Neural crest cell (in vitro differentiated cells): ENCODE measurements at regions not wholly inside any gene's neighbourhood (a gene's known extent, or its start where the extent isn't known, plus 50 kb on each side); places are given as distances from the start of the nearest gene placed in this dataset.

Experiments
- DNase-seq: peaks from one replicate; pipeline ENCODE4 v3.0.0; 2021; ENCODE audit warnings: low read depth, mixed read lengths, low spot score
- H3K27ac Mint-ChIP-seq: one replicate; pipeline ENCODE4 v1.8.0; 2021; ENCODE audit warnings: mild to moderate bottlenecking, mixed read lengths; ENCODE audit not compliant: unreplicated experiment
- H3K27me3 Mint-ChIP-seq: 2 replicates; pipeline ENCODE4 v1.8.0; 2021; ENCODE audit warnings: low read depth, mild to moderate bottlenecking, mixed read lengths
- H3K36me3 Mint-ChIP-seq: 2 replicates; pipeline ENCODE4 v1.8.0; 2021; ENCODE audit warnings: low read depth, mild to moderate bottlenecking, mixed read lengths
- H3K4me1 Mint-ChIP-seq: 2 replicates; pipeline ENCODE4 v1.8.0; 2021; ENCODE audit warnings: mixed read lengths
- H3K4me3 Mint-ChIP-seq: one replicate; pipeline ENCODE4 v1.8.0; 2021; ENCODE audit warnings: mild to moderate bottlenecking, mixed read lengths
- H3K9me3 Mint-ChIP-seq: 2 replicates; pipeline ENCODE4 v1.8.0; 2021; ENCODE audit warnings: mixed read lengths
- TF ChIP-seq, protein P1 (sequence below): fragments of 200-600 bp; sonication (generic); conservative IDR thresholded peaks from 2 replicates; pipeline ENCODE4 v1.5.0; 2021; ENCODE audit warnings: antibody characterized with exemption, mild to moderate bottlenecking

GRCh38 chr12:125492354-125493270, 427.4 kb downstream of the AACS start:
- no peak overlapping the region for H3K27ac Mint-ChIP-seq
- DNase-seq, result no peak
- peaks cover 3% of the 10 kb centered on the region for H3K27me3 Mint-ChIP-seq
- no peak overlapping the region for H3K4me3 Mint-ChIP-seq
- peaks cover 11% of the 10 kb centered on the region for H3K9me3 Mint-ChIP-seq
- TF ChIP-seq, protein P1, sequence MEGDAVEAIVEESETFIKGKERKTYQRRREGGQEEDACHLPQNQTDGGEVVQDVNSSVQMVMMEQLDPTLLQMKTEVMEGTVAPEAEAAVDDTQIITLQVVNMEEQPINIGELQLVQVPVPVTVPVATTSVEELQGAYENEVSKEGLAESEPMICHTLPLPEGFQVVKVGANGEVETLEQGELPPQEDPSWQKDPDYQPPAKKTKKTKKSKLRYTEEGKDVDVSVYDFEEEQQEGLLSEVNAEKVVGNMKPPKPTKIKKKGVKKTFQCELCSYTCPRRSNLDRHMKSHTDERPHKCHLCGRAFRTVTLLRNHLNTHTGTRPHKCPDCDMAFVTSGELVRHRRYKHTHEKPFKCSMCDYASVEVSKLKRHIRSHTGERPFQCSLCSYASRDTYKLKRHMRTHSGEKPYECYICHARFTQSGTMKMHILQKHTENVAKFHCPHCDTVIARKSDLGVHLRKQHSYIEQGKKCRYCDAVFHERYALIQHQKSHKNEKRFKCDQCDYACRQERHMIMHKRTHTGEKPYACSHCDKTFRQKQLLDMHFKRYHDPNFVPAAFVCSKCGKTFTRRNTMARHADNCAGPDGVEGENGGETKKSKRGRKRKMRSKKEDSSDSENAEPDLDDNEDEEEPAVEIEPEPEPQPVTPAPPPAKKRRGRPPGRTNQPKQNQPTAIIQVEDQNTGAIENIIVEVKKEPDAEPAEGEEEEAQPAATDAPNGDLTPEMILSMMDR, result no peak
- peaks cover 4% of the 10 kb centered on the region for H3K36me3 Mint-ChIP-seq
- H3K4me1 Mint-ChIP-seq, result peaks cover 6% of the 10 kb centered on the region

DNA sequence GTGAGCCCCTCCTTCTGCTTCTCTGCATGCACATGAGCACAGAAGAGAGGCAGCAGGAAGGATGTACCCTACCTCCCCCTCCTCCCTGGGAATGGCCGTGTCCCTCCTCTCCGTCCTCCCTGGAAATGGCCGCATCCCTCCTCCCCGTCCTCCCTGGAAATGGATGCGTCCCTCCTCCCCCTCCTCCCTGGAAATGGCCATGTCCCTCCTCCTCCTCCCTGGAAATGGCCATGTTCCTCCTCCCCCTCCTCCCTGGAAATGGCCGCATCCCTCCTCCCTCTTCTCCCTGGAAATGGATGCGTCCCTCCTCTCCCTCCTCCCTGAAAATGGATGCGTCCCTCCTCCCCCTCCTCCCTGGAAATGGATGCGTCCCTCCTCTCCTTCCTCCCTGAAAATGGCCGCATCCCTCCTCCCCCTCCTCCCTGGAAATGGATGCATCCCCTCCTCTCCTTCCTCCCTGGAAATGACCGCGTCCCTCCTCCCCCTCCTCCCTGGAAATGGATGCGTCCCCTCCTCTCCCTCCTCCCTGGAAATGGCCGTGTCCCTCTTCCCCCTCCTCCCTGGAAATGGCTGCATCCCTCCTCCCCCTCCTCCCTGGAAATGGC, 428.6 kb downstream of the AACS start:
- H3K9me3 Mint-ChIP-seq, result peaks cover 4% of the 10 kb centered on the region

GRCh38 chr12:125503128-125503527, 437.9 kb downstream of the AACS start:
- no peaks in the 10 kb centered on the region for H3K36me3 Mint-ChIP-seq
- H3K4me3 Mint-ChIP-seq, result no peak overlapping the region
- H3K27ac Mint-ChIP-seq, result no peak overlapping the region
- no peak for DNase-seq
- peaks cover 17% of the 10 kb centered on the region for H3K4me1 Mint-ChIP-seq
- TF ChIP-seq, protein P1, result no peak
- H3K27me3 Mint-ChIP-seq, result peaks cover 2% of the 10 kb centered on the region
- H3K9me3 Mint-ChIP-seq, result no peaks in the 10 kb centered on the region

More for the DNA sequence above, 428.6 kb downstream of the AACS start:
- Mint-ChIP-seq H3K4me3 (no peak overlapping the region), H3K4me1 (peaks cover 6% of the 10 kb centered on the region), H3K36me3 (no peaks in the 10 kb centered on the region), H3K27me3 (peaks cover 3% of the 10 kb centered on the region), H3K27ac (no peak overlapping the region)
- DNase-seq, result no peak
- TF ChIP-seq, protein P1, result no peak

DNA sequence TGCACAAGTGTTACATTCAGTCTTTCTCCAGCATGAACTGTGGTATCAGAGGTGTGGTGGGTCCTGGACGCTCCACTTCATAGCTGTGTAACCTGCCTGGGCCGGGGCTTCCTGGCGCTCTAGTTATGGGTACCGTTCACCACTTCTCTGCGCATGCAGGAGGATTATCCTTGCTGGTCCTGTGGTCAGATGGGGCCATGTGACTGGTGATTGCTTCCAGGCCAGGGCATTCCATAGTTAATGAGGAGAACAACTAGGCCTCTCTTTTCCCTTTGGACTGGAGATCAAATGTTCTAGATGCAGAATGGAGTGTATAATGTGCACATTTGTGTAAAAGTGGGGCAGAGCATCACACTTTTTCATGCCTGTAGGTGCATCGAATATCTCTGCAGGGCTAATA, 444.0 kb downstream of the AACS start:
- Mint-ChIP-seq H3K4me1 (no peaks in the 10 kb centered on the region), H3K27ac (no peak overlapping the region), H3K4me3 (no peak overlapping the region), H3K27me3 (peaks cover 8% of the 10 kb centered on the region), H3K9me3 (no peaks in the 10 kb centered on the region), H3K36me3 (no peaks in the 10 kb centered on the region)
- no peak for DNase-seq
- TF ChIP-seq, protein P1, result no peak

- Mint-ChIP-seq H3K27me3 (peaks cover 10% of the 10 kb centered on the region), H3K36me3 (no peaks in the 10 kb centered on the region), H3K4me3 (no peak overlapping the region), H3K4me1 (no peaks in the 10 kb centered on the region), H3K27ac (no peak overlapping the region), H3K9me3 (no peaks in the 10 kb centered on the region)
- no peak for DNase-seq
- TF ChIP-seq, protein P1, result no peak
These were observed 447.5 kb downstream of the AACS start for GRCh38 chr12:125512541-125513298.
